Kidney tubule cell (primary cell): ENCODE measurements at regions not wholly inside any gene's neighbourhood (a gene's known extent, or its start where the extent isn't known, plus 50 kb on each side); places are given as distances from the start of the nearest gene placed in this dataset.

Experiments used
- DNase-seq: peaks from one replicate; pipeline ENCODE4 v3.0.0-alpha.2; 2018; ENCODE audit warnings: low spot score

DNA sequence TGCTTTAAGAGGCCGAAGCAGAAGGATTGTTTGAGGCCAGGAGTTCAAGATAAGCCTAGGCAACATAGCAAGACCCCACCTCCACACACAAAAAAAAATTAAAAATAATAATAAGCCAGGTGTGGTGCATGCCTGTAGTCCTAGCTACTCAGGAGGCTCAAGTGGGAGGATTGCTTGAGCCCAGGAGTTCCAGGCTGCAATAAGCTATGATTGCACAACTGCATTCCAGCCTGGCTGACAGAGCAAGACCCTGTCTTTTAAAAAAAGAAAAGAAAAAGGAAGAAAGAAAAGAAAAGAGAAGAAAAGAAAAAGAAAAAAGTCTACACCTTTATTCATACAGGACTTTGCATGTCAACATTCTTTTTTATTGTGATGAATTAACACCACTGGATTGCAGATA lies 2125.8 kb downstream of the MAT2B start:
- DNase-seq: no peak

- DNase-seq: no peak
Observed at GRCh38 chr5:165642366-165642765, 2136.9 kb downstream of the MAT2B start.

DNA sequence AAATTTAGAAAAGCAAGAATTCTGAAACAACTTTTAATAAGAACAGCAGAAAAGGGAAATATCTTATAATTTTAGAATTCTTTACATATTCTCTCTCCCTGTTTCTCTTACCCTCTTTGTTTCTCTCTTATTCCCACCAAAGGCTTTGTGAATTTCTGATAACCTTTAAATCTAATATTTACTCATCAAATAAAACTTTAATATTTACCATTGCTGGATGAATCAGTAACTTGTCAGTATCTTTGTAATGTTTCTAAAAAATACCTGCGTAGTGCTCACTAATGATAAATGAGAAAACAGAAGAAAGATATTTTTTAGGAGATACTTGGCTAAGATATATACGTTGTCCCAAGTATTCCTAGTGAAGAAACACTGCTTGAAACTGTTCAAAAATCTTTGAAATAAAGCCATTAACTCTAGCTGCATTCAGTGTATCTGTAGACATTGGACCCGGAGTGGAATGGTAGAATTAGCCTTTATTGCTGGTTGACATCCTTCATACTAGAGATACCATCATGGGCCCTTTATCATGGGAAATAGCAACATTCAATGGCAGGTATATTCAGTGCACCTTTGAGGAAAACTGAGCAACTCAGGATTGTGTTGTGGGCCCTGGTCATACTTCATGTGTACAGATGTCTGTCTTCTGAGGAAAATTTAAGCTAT lies 2160.4 kb downstream of the MAT2B start:
- DNase-seq: no peak

GRCh38 chr5:165673499-165673898 lies 2168.1 kb downstream of the MAT2B start:
- no peak for DNase-seq

GRCh38 chr5:165695796-165696195 lies 2190.4 kb downstream of the MAT2B start:
- DNase-seq: no peak

DNA sequence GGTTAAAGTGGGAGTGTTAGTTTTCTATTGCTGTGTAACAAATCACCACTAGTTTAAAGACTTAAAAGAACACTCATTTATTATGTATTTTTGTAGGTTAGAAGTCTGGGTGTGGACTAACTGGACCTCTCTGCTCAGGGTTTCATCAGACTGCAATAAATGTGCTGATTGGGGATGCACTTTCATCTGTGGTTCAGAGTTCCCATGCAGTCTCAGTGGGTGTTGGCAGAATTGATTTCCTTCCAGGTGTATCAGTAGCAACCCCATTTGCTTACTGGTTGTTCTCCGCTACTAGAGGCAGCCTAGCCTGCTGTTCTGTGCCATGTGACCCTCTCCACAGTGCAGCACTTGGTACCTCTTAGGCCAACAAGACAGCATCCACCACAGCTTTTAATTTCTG lies 2200.5 kb downstream of the MAT2B start:
- DNase-seq: no peak

DNA sequence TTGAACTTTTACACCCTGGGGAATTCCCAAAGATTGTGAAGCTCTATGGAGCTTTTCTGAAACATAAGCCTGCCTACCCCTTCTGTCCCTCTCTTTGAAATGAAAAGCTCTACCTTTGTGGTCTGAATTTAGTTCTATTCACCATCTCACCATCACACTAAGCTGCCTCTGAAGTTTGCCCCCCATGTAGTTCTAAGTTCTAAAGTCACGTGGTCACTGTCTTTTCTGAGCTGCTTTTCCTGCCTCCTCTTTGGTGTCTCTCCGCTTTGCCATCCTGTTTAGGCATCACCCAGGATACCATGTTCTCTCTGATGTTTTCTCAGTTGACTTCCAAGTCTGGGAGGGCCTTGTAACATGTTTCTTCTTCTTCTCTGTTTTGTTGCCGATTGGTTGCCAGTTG lies 2206.6 kb downstream of the MAT2B start:
- no peak for DNase-seq

DNA sequence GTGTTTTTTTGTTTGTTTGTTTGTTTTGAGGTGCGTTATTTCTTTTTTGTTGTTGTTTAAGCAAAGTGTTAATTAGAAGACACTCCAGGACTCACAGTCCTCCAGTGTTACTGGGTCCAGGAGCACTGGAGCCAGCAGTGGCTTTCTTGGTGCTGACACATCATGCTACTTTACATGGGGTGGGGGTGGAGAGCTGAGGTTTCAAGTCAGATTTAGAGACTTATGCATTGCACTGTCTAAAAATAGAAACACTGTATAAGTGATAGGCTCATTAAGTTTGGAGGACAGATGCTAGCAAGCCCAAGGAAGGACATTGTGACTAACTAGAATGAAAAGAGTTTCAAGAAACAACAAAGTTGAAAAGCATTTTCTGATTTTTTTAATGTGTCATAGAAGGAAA lies 2209.2 kb downstream of the MAT2B start:
- DNase-seq: no peak

GRCh38 chr5:165720901-165721300 lies 2215.5 kb downstream of the MAT2B start:
- no peak for DNase-seq

GRCh38 chr5:165722401-165722800 lies 2217.0 kb downstream of the MAT2B start:
- no peak for DNase-seq

DNA sequence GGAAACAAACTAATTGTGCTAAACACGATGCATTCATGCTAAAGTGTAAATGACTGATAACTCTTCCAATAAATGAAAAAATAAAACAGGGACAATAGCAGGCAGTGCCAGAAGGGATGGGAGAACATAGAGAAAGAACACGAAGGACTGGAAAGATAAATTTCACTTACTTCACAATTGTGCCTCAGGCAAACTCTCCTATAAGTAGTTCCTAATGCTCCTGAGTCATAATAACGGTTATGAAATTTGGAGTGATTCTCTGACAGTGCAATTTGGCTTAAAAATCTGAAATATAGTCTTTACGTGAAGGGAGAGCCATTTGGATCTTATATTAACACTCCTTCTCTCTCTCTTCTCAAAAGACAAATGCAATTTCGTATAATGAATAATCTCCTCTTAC lies 2218.5 kb downstream of the MAT2B start:
- DNase-seq: no peak

DNA sequence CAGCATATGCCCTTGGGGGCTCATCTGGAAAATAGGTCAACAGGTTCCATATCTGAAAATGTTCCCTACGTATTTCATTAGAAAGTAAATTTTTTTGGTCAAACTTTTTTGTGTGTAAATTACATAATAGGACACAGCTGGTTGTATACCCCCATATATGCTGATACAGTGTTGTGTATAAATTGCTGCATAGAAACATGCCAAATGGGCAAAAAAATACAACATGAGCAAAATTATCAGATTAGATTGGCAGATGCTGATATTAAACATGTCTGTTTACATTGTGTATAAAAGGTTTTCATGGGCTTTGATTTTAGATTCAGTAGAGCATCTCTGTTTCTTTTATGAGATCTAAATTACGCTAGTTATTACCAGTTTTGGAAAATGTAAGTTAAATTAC lies 2223.0 kb downstream of the MAT2B start:
- DNase-seq: no peak

DNA sequence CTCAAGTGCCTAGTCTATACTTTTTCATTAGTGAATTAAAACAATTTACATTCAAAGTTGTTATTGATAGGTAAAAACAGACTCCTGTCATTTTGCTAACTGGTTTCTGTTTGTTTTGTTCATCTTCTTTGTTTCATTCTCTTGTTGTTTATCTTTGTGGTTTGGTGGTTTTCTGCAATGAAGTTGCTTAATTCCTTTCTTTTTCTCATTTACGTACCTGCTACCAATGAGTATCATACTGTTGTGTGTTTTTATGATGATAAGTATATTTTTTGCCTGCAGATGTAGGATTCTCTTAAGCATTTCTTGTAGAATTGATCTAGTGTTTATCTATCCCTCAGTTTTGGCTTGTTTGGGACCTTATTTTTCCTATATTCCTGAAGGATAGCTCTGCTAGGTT lies 2230.0 kb downstream of the MAT2B start:
- no peak for DNase-seq

- no peak for DNase-seq
Observed at GRCh38 chr5:165739079-165739741, 2233.8 kb downstream of the MAT2B start.

DNA sequence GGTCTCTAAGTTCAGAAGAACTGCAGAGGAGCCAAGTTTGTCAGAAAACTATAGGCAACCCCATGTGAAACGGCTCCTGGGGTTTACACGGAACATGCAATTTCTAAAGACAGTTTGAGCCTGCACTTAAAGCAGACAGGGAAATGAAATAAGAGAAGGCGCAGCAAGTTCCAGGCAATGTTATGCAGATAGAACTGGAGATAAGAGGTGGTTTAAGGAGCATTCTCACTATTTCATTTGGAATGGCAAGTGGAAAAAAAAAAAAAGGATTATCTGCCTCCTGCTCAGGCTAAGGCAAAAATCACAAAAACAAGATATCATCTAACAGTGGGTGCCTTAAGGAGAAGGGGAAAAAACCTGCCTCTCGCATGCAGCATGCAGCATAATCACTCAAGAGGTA lies 2252.4 kb downstream of the MAT2B start:
- no peak for DNase-seq

DNA sequence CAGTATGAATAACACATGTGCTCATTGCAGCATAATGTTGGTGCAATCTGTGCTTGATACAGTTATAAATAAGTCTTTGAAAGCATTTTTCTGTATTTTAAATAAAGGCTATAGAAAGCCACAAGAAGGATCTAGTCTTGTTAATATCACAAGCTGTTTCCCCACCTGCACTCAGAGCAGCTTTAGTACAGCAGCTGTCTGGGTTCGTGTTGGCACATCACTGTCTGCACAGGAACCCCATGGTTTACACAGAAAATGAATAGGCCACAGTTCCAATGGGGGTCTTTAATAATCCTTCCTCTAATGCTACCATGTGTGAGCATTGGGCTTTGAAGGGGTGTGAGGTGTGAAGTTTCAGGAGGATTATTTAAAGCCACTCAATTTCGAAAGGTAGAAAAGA lies 2269.7 kb downstream of the MAT2B start:
- no peak for DNase-seq

- no peak for DNase-seq
Observed at GRCh38 chr5:165779505-165779904, 2274.1 kb downstream of the MAT2B start.

DNA sequence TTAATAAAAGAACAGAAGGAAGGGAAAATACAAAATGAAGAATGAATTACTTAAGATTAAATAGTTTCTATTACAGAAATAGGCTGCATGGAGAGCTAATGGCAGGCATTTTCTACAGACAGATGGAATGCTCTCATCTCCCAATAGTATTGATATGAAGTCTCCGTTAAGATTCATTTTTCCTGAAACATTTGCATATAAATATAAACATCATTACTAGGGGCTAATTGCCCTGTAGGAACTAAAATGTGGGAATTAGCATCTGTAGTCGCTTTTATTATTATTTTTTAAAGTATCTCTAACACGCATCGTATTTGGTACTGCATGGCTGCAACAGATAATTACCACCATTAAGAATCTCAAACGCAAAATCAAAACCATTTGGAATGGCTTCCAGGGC lies 2275.5 kb downstream of the MAT2B start:
- no peak for DNase-seq

DNA sequence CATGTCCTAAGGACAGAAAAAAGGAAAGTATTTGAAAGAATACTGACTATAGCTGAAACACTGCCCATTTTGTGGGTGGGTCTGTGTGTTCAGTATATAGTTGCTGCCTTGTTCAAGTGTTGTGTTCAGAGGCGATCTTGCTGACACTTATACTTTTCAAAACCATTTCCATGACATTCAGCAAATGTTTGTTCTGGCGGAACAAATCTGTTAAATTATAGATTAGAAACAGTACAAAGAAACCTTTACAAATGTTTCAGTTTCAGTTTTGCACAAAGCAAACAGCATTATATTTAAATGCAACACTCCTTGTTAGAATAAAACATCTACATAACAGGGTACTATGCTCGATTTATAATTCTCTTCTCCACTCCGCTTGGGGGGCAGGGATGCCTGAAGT lies 2276.3 kb downstream of the MAT2B start:
- no peak for DNase-seq

DNA sequence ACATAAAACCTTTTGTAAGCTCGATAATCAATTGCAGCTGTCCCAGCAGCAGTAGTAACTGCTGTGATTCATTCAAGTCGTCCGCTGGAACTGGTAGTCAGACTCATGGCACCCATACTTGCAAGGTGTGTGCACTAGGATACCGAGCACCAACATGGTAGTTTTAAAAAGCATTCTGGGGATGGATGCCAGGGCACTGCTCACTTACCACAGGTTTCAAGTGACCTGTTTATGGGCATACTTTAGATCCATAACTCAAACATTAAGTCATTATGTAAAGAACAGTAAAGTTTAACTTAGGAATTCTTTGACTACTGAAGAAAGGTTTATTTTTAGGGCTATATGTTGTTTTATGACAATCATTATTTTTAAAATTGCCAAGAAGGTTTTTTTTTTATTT lies 2277.6 kb downstream of the MAT2B start:
- no peak for DNase-seq

GRCh38 chr5:165786073-165786472 lies 2280.7 kb downstream of the MAT2B start:
- DNase-seq: no peak

DNA sequence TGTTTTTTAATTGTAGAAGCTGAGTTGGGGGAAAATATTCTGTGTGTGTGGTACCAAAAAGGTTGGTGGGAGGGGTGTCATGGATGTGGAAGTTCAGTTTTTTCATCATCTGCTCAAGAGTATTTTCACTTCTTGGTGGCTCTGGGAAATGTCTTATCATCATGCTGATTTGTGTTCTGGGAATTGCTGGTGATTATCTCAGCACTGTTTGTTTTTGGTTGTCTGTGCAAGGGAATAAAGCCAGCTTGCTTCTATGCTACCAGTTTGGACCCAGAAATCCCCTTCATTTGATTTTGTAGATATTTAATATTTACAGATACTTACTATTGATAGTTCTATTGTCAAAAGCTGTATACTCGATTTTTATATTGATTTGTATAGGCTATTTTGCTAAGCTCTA lies 2289.7 kb downstream of the MAT2B start:
- DNase-seq: no peak

DNA sequence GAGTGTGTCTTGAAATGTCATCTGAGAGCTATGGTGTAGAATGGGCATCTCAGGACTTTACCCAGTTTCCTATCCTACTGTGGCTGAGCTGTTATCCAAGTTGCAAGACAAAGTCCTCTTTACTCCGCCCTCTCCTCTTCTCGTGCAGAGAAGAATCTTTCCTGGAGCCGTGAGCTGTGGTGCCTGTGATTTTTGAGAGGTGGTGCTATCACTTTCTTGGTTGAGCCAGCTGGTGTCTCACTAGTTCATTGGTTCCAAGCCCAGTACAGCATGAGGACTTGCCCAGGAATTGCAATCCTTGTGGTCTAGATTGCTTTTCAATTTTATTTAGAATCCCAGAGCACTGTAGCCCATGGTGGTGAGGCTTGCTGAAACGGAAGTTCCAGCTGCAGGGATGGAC lies 2300.3 kb downstream of the MAT2B start:
- DNase-seq: no peak

DNA sequence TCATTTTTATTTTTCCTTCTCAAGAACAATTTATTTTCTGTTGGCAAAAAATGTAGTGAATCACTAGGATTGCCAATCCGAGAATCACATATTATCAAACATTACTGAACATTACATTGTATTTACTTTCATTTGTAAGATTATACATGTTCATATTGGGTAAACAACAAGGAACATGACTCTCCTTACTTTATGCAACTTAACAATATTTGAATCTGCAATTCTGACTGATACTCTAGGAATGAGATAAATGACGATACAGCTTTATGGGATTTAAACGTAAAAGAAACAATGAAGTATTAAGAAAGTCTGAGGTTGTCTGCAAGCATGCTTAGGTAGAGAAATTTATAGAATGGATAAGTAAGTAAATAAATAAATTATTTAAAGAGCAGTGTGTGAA lies 2302.9 kb downstream of the MAT2B start:
- DNase-seq: no peak
